MCF 10A (cell line): ENCODE measurements at regions not wholly inside any gene's neighbourhood (a gene's known extent, or its start where the extent isn't known, plus 50 kb on each side); places are given as distances from the start of the nearest gene placed in this dataset.

Experiments used
- BruUV-seq: library from RNA; stranded (reverse); fragments of 400-500 nt; replicated peaks from 2 replicates; lab custom pipeline; 2021; lab: Mats Ljungman, UMichigan
- CTCF ChIA-PET: fragments of 300-600 bp; sonication (Branson Sonifier 250); formaldehyde crosslinking; extraction: SDS; loops from one replicate; lab custom pipeline; 2021; ENCODE audit warnings: antibody characterized with exemption, inconsistent platforms; lab: Yijun Ruan, JAX
- POLR2A ChIA-PET: fragments of 300-600, 350-650 bp; sonication (Branson Sonifier 250); formaldehyde crosslinking; extraction: SDS; loops from one replicate; lab custom pipeline; 2020; ENCODE audit warnings: antibody characterized with exemption, inconsistent platforms; lab: Yijun Ruan, JAX
- DNase-seq: peaks from one replicate; pipeline ENCODE4 v3.0.0-alpha.2; 2018; ENCODE audit not compliant: unreplicated experiment
- H3K27ac Mint-ChIP-seq: one replicate; pipeline ENCODE4 v1.8.0; 2022; ENCODE audit warnings: mild to moderate bottlenecking, low read depth, mixed read lengths; ENCODE audit not compliant: unreplicated experiment
- H3K27me3 Mint-ChIP-seq: one replicate; pipeline ENCODE4 v1.8.0; 2022; ENCODE audit warnings: mixed read lengths; ENCODE audit not compliant: insufficient read depth, unreplicated experiment
- H3K36me3 Mint-ChIP-seq: one replicate; pipeline ENCODE4 v1.8.0; 2022; ENCODE audit warnings: mild to moderate bottlenecking, moderate library complexity, mixed read lengths; ENCODE audit not compliant: insufficient read depth, unreplicated experiment
- H3K4me1 Mint-ChIP-seq: one replicate; pipeline ENCODE4 v1.8.0; 2022; ENCODE audit warnings: mixed read lengths; ENCODE audit not compliant: insufficient read depth, unreplicated experiment
- H3K4me3 Mint-ChIP-seq: one replicate; pipeline ENCODE4 v1.8.0; 2022; ENCODE audit warnings: mild to moderate bottlenecking, moderate library complexity, mixed read lengths; ENCODE audit not compliant: unreplicated experiment
- H3K9me3 Mint-ChIP-seq: one replicate; pipeline ENCODE4 v1.8.0; 2022; ENCODE audit warnings: mixed read lengths; ENCODE audit not compliant: unreplicated experiment
- intact Hi-C: fragments of 100-400 bp; cut with micrococcal nuclease; formaldehyde crosslinking; loops from 2 replicates; pipeline ENCODE4 v1.14.1; 2022
- TF ChIP-seq, protein P1 (sequence below): fragments of 200-600 bp; IDR thresholded peaks from one replicate; pipeline ENCODE4 v1.8.0; 2022; ENCODE audit warnings: antibody characterized with exemption, mild to moderate bottlenecking; ENCODE audit not compliant: unreplicated experiment

DNA sequence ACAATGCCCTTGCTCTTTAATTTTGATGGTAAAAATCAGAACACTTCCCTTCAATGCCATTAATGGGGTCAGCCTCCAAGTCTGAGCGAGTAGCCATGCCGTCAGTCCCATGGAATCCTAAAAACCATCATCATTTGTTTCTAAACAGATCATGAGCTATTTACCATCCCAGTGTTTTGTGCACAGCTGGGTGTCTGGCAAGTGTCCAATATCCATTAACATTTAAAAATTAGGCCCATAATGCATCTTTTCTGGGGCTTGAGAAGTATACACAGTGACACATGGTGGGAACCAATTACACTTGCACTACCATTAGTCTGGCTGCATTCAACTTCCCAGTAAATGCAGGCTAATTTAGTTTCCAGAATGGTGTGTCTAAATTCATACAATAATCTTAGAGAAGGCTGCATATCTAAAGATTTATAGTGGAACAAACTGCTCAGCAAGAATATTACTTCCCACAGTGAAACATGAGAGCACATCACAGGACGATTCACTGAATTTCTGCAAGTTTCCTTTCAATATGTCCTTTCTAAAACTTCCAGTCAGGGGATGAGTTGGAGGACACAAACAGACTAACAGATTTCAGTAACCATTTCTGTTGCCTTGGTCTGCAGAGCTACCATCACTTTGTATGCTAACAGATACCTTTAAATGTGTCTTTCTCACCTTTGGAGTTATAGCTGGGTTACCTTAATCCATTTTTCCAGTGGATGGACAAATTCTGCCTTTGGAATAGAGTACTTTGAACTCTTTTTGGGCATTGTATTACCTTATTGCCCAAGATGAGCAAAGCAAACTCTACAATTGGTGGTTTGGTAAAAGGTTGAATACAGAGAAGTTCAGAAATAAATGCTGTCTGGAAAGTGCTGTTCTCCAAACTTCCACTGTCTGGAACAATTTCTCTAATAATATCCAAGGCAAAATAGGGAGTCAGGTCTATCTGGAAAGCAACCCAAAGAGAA, 258.0 kb downstream of the PTBP2 start:
- intact Hi-C loops = no loop called here
- ChIA-PET POLR2A (no interaction called here), CTCF (no interaction called here)
- H3K36me3 Mint-ChIP-seq = no peaks in the 10 kb centered on the region
- H3K4me3 Mint-ChIP-seq = no peak overlapping the region
- H3K4me1 Mint-ChIP-seq = no peaks in the 10 kb centered on the region
- TF ChIP-seq, protein P1, sequence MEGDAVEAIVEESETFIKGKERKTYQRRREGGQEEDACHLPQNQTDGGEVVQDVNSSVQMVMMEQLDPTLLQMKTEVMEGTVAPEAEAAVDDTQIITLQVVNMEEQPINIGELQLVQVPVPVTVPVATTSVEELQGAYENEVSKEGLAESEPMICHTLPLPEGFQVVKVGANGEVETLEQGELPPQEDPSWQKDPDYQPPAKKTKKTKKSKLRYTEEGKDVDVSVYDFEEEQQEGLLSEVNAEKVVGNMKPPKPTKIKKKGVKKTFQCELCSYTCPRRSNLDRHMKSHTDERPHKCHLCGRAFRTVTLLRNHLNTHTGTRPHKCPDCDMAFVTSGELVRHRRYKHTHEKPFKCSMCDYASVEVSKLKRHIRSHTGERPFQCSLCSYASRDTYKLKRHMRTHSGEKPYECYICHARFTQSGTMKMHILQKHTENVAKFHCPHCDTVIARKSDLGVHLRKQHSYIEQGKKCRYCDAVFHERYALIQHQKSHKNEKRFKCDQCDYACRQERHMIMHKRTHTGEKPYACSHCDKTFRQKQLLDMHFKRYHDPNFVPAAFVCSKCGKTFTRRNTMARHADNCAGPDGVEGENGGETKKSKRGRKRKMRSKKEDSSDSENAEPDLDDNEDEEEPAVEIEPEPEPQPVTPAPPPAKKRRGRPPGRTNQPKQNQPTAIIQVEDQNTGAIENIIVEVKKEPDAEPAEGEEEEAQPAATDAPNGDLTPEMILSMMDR = no peak
- H3K27ac Mint-ChIP-seq = no peak overlapping the region
- DNase-seq = no peak
- H3K9me3 Mint-ChIP-seq = peaks cover 6% of the 10 kb centered on the region
- no TSS peak for BruUV-seq
- H3K27me3 Mint-ChIP-seq = no peaks in the 10 kb centered on the region

DNA sequence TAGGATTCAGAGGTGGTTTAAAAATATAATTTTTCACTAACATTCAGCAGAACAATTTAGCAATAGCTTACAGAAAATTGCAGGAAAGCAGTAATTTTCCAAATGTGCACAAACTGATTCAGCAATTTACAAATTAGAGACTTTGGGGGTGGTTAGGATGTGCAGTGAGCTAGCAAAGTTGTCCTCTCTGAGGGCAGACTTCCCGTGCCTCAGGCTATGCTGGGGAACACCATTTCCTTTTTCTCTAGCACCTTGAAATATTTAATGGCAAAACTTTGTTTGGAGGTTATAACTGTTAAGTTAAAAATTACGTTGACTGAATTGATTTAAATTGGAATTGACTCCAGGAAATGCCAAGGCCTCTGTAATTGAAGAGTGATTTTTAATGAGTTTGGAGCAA, 258.9 kb downstream of the PTBP2 start:
- no TSS peak for BruUV-seq
- intact Hi-C loops = no loop called here
- no peak for DNase-seq
- TF ChIP-seq, protein P1 = no peak
- no peak overlapping the region for H3K27ac Mint-ChIP-seq
- H3K4me3 Mint-ChIP-seq = no peak overlapping the region
- CTCF ChIA-PET = interaction anchor here (1.1 kb wide), 2 partner anchors 9 to 62 kb away, joined by 3 read pairs; no protein-coding TSS in a partner anchor
- no peaks in the 10 kb centered on the region for H3K36me3 Mint-ChIP-seq
- POLR2A ChIA-PET = no interaction called here
- H3K4me1 Mint-ChIP-seq = no peaks in the 10 kb centered on the region
- H3K9me3 Mint-ChIP-seq = peaks cover 5% of the 10 kb centered on the region
- H3K27me3 Mint-ChIP-seq = no peaks in the 10 kb centered on the region

DNA sequence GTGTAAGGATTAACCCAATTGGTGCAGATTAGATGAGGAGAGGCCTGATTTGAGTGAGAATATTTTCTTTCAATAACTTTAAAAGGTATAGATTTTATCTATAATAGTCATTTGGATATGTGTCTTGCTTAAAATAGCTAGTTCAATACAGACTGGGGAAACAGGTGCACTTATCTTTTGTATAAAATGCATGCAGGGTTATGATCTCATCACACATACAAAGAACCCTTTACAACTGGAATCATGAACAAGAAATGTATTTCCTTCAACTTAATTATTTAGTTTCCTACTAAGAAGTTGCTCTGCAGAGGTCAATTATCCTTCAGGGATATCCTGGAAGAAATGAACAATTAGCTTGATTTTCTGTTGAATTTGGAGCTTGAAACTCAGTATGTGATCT, 259.6 kb downstream of the PTBP2 start:
- H3K9me3 Mint-ChIP-seq = no peaks in the 10 kb centered on the region
- no peaks in the 10 kb centered on the region for H3K4me1 Mint-ChIP-seq
- BruUV-seq = no TSS peak
- H3K27me3 Mint-ChIP-seq = no peaks in the 10 kb centered on the region
- intact Hi-C loops = no loop called here
- no peak overlapping the region for H3K27ac Mint-ChIP-seq
- POLR2A ChIA-PET = interaction anchor here (0.9 kb wide), 1 partner anchor 9 kb away, joined by 4 read pairs; no protein-coding TSS in a partner anchor
- CTCF ChIA-PET = interaction anchor here (0.9 to 1.1 kb wide), 3 partner anchors 9 to 61 kb away, joined by 3 read pairs; no protein-coding TSS in a partner anchor
- no peak overlapping the region for H3K4me3 Mint-ChIP-seq
- DNase-seq = no peak
- no peaks in the 10 kb centered on the region for H3K36me3 Mint-ChIP-seq
- TF ChIP-seq, protein P1 = no peak

DNA sequence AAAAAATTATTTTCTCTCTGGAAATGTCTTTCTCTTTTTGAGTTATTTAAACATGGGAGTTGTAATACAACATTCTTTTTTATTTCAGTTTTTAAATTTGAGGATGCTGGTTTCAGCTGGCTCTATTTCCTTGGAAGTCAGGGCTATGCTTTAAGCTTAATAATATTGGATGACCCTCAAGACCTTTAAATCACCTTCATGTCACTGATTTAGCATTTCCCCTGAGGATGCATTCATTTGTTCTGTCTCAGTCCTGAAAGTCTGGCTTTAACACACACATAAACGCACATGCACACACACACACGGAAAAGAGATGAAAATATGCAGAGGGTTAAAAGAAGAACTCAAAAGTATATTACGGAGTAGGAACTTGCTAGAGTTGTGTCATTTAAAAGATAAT, 260.5 kb downstream of the PTBP2 start:
- TF ChIP-seq, protein P1 = no peak
- DNase-seq = no peak
- Mint-ChIP-seq H3K27me3 (no peaks in the 10 kb centered on the region), H3K27ac (no peak overlapping the region), H3K9me3 (no peaks in the 10 kb centered on the region), H3K4me1 (no peaks in the 10 kb centered on the region), H3K36me3 (no peaks in the 10 kb centered on the region), H3K4me3 (no peak overlapping the region)
- POLR2A ChIA-PET = interaction anchor here (0.9 kb wide), 1 partner anchor 8 kb away, joined by 4 read pairs; no protein-coding TSS in a partner anchor
- CTCF ChIA-PET = interaction anchor here (0.6 to 0.9 kb wide), 3 partner anchors 12 to 51 kb away, joined by 3 read pairs; no protein-coding TSS in a partner anchor
- intact Hi-C loops = no loop called here
- no TSS peak for BruUV-seq
